GM06990 (cell line): ENCODE measurements at regions not wholly inside any gene's neighbourhood (a gene's known extent, or its start where the extent isn't known, plus 50 kb on each side); places are given as distances from the start of the nearest gene placed in this dataset.
"Not testable (repeated sequence)": the region's sequence is repeated elsewhere in the genome, so short reads cannot be mapped to it uniquely, and the experiment has no call there.

Experiments
- DNase-seq: peaks from one replicate; pipeline ENCODE4 v3.0.0-alpha.2; 2011; ENCODE audit not compliant: insufficient read length; ENCODE audit errors: extremely low read depth
- H3K27me3 ChIP-seq: replicated peaks from 2 replicates; pipeline ENCODE4 v1.6.0; 2011; ENCODE audit warnings: low read length; ENCODE audit not compliant: control insufficient read depth, insufficient read depth
- H3K36me3 ChIP-seq: 2 replicates; pipeline ENCODE4 v1.5.1; 2011; ENCODE audit warnings: low read length; ENCODE audit not compliant: control insufficient read depth, insufficient read depth
- H3K4me3 ChIP-seq: replicated peaks from 2 replicates; pipeline ENCODE4 v1.5.1; 2011; ENCODE audit warnings: low read depth, mild to moderate bottlenecking, control low read depth, low read length
- CTCF ChIP-seq: IDR thresholded peaks from 2 replicates; pipeline ENCODE4 v1.5.1; 2011; ENCODE audit warnings: low read length, control low read depth, mild to moderate bottlenecking, inconsistent platforms; ENCODE audit not compliant: insufficient read depth, poor library complexity, severe bottlenecking

- no peaks in the 10 kb centered on the region for H3K36me3 ChIP-seq
- TF ChIP-seq CTCF = no peak
Measured at GRCh38 chr2:19169134-19169768, 189.2 kb downstream of the OSR1 start.

GRCh38 chr2:19164099-19164498, 194.3 kb downstream of the OSR1 start:
- DNase-seq, H3K27me3 ChIP-seq, H3K36me3 ChIP-seq, H3K4me3 ChIP-seq: not testable (repeated sequence)

More at GRCh38 chr2:19169134-19169768, 189.2 kb downstream of the OSR1 start:
- DNase-seq = no peak
- Histone ChIP-seq H3K27me3 (no peaks in the 10 kb centered on the region), H3K4me3 (no peak overlapping the region)

- no peaks in the 10 kb centered on the region for H3K36me3 ChIP-seq
- no peaks in the 10 kb centered on the region for H3K27me3 ChIP-seq
- DNase-seq = no peak
- no peak for TF ChIP-seq CTCF
- H3K4me3 ChIP-seq = no peak overlapping the region
Measured at GRCh38 chr2:19158896-19159295, 199.5 kb downstream of the OSR1 start.

GRCh38 chr2:19158211-19158610, 200.2 kb downstream of the OSR1 start:
- no peak for TF ChIP-seq CTCF
- no peak overlapping the region for H3K4me3 ChIP-seq
- H3K36me3 ChIP-seq = no peaks in the 10 kb centered on the region
- H3K27me3 ChIP-seq = no peaks in the 10 kb centered on the region
- DNase-seq = no peak

GRCh38 chr2:19156646-19157045, 201.8 kb downstream of the OSR1 start:
- H3K27me3 ChIP-seq = no peaks in the 10 kb centered on the region

GRCh38 chr2:19150726-19151125, 207.7 kb downstream of the OSR1 start:
- DNase-seq = no peak
- H3K27me3 ChIP-seq = no peaks in the 10 kb centered on the region
- H3K4me3 ChIP-seq = no peak overlapping the region
- no peaks in the 10 kb centered on the region for H3K36me3 ChIP-seq
- no peak for TF ChIP-seq CTCF

More at GRCh38 chr2:19156646-19157045, 201.8 kb downstream of the OSR1 start:
- TF ChIP-seq CTCF = no peak
- H3K4me3 ChIP-seq = no peak overlapping the region
- no peak for DNase-seq
- no peaks in the 10 kb centered on the region for H3K36me3 ChIP-seq
